ENCODE measurements at regions not wholly inside any gene's neighbourhood (a gene's known extent, or its start where the extent isn't known, plus 50 kb on each side); places are given as distances from the start of the nearest gene placed in this dataset.

- TF ChIP-seq FOXK2 (IDR thresholded peaks at IDR 0.05) (no peak), L3MBTL2 (conservative IDR thresholded peaks at IDR 0.05) (no peak), BHLHE40 (IDR thresholded peaks at IDR 0.05; ENCODE audit: borderline replicate concordance) (no peak), HDGF (IDR thresholded peaks at IDR 0.05; ENCODE audit: borderline replicate concordance) (no peak), ELF4 (IDR thresholded peaks at IDR 0.05) (no peak), FOXA1 (IDR thresholded peaks at IDR 0.05) (no peak), TARDBP (IDR thresholded peaks at IDR 0.05) (no peak), FOXM1 (IDR thresholded peaks at IDR 0.05; ENCODE audit: borderline replicate concordance) (no peak), SP1 (IDR thresholded peaks at IDR 0.05) (no peak), SUZ12 (IDR thresholded peaks at IDR 0.05) (no peak)
- TF ChIP-seq, protein P1, sequence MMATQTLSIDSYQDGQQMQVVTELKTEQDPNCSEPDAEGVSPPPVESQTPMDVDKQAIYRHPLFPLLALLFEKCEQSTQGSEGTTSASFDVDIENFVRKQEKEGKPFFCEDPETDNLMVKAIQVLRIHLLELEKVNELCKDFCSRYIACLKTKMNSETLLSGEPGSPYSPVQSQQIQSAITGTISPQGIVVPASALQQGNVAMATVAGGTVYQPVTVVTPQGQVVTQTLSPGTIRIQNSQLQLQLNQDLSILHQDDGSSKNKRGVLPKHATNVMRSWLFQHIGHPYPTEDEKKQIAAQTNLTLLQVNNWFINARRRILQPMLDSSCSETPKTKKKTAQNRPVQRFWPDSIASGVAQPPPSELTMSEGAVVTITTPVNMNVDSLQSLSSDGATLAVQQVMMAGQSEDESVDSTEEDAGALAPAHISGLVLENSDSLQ (IDR thresholded peaks at IDR 0.05), result no peak
These were observed 489.6 kb downstream of the BMP2 start for GRCh38 chr20:7257099-7257498.
